Uterus (tissue), 3 donors: ENCODE measurements at regions not wholly inside any gene's neighbourhood (a gene's known extent, or its start where the extent isn't known, plus 50 kb on each side); places are given as distances from the start of the nearest gene placed in this dataset.

ENCODE experiments used
- DNase-seq, 2 donors: peaks; one replicate each; pipeline ENCODE4 v3.0.0-alpha.2; 2019 to 2020
- H3K27ac ChIP-seq, 2 donors: fragments of 200-600 bp; sonication (generic); 1 replicate in 1 of 2; 2 replicates in 1 of 2; pipeline ENCODE4 v1.5.1; 2016 to 2018
- H3K27me3 ChIP-seq, 2 donors: fragments of 200-600 bp; sonication (generic); one replicate each; pipeline ENCODE4 v1.5.1; 2018 to 2019; ENCODE audit warnings: control low read depth in 1 of 2
- H3K36me3 ChIP-seq, 2 donors: fragments of 200-600 bp; sonication (generic); one replicate each; pipeline ENCODE4 v1.5.1; 2019; ENCODE audit warnings: control low read depth in 1 of 2
- H3K4me1 ChIP-seq, 2 donors: fragments of 200-600 bp; sonication (generic); one replicate each; pipeline ENCODE4 v1.5.1; 2018 to 2019; ENCODE audit warnings: control low read depth in 1 of 2
- H3K4me3 ChIP-seq, 2 donors: fragments of 200-600 bp; sonication (generic); 1 replicate in 1 of 2; 2 replicates in 1 of 2; pipeline ENCODE4 v1.5.1; 2018 to 2019; ENCODE audit warnings: mild to moderate bottlenecking in 1 of 2
- H3K9me3 ChIP-seq, 2 donors: fragments of 200-600 bp; sonication (generic); one replicate each; pipeline ENCODE4 v1.5.1; 2019; ENCODE audit warnings: control low read depth in 1 of 2
- CTCF ChIP-seq, 4 experiments: fragments of 200-600 bp in 2 of 4; fragments of 450-650 bp in 2 of 4; sonication (generic) in 2 of 4; IDR thresholded peaks; one replicate each; pipeline ENCODE4 v1.5.1; 2016 to 2019; ENCODE audit warnings: antibody characterized with exemption in 4 of 4, mild to moderate bottlenecking in 2 of 4, moderate library complexity in 1 of 4
- POLR2A ChIP-seq, 2 donors: fragments of 450-650 bp; IDR thresholded peaks; one replicate each; pipeline ENCODE4 v1.6.1; 2016; ENCODE audit warnings: antibody characterized with exemption in 2 of 2, mild to moderate bottlenecking in 1 of 2, moderate library complexity in 1 of 2
- intact Hi-C: fragments of 100-400 bp; cut with DNase I; formaldehyde crosslinking; loops from one replicate; pipeline ENCODE4 v1.15.1; 2023; ENCODE audit warnings: low total_unique reads
- donor health status: DM: yes; HTN: yes; CAD: no.

- intact Hi-C loops = no loop called here
- no peak for DNase-seq
- H3K27ac ChIP-seq = no peak overlapping the region
- H3K4me1 ChIP-seq = no peaks in the 10 kb centered on the region
- H3K9me3 ChIP-seq = no peaks in the 10 kb centered on the region
- no peaks in the 10 kb centered on the region for H3K27me3 ChIP-seq
- TF ChIP-seq CTCF (IDR thresholded peaks at IDR 0.05) = no peak
- no peak for TF ChIP-seq POLR2A (IDR thresholded peaks at IDR 0.05)
- H3K36me3 ChIP-seq = no peaks in the 10 kb centered on the region
- H3K4me3 ChIP-seq = no peak overlapping the region
These were observed 220.3 kb downstream of the EN1 start for GRCh38 chr2:118627156-118627555.

- Histone ChIP-seq H3K36me3 (no peaks in the 10 kb centered on the region), H3K4me3 (no peak overlapping the region), H3K9me3 (no peaks in the 10 kb centered on the region), H3K4me1 (no peaks in the 10 kb centered on the region), H3K27ac (no peak overlapping the region), H3K27me3 (no peaks in the 10 kb centered on the region)
- intact Hi-C loops = no loop called here
- no peak for TF ChIP-seq POLR2A (IDR thresholded peaks at IDR 0.05)
- TF ChIP-seq CTCF (IDR thresholded peaks at IDR 0.05) = no peak
- no peak for DNase-seq
These were observed 224.5 kb downstream of the EN1 start for GRCh38 chr2:118622913-118623312.

- no peak for DNase-seq
- H3K27ac ChIP-seq = no peak overlapping the region
- intact Hi-C loops = no loop called here
- no peaks in the 10 kb centered on the region for H3K9me3 ChIP-seq
- no peak for TF ChIP-seq CTCF (IDR thresholded peaks at IDR 0.05)
- no peak for TF ChIP-seq POLR2A (IDR thresholded peaks at IDR 0.05)
- no peaks in the 10 kb centered on the region for H3K4me1 ChIP-seq
- no peak overlapping the region for H3K4me3 ChIP-seq
- no peaks in the 10 kb centered on the region for H3K27me3 ChIP-seq
- H3K36me3 ChIP-seq = no peaks in the 10 kb centered on the region
These were observed 225.3 kb downstream of the EN1 start for GRCh38 chr2:118622108-118622507.

- H3K36me3 ChIP-seq = no peaks in the 10 kb centered on the region
- H3K27ac ChIP-seq = no peak overlapping the region
- no peaks in the 10 kb centered on the region for H3K4me1 ChIP-seq
- TF ChIP-seq CTCF (IDR thresholded peaks at IDR 0.05) (no peak), POLR2A (IDR thresholded peaks at IDR 0.05) (no peak)
- no peaks in the 10 kb centered on the region for H3K9me3 ChIP-seq
- intact Hi-C loops = no loop called here
- no peaks in the 10 kb centered on the region for H3K27me3 ChIP-seq
- no peak overlapping the region for H3K4me3 ChIP-seq
- DNase-seq = no peak
These were observed 229.2 kb downstream of the EN1 start for GRCh38 chr2:118618279-118618678.

- no peaks in the 10 kb centered on the region for H3K9me3 ChIP-seq
- no peak for DNase-seq
- no peak for TF ChIP-seq CTCF (IDR thresholded peaks at IDR 0.05)
- no peak overlapping the region for H3K27ac ChIP-seq
- no peak overlapping the region for H3K4me3 ChIP-seq
- no peaks in the 10 kb centered on the region for H3K27me3 ChIP-seq
- no peaks in the 10 kb centered on the region for H3K4me1 ChIP-seq
- intact Hi-C loops = no loop called here
- H3K36me3 ChIP-seq = no peaks in the 10 kb centered on the region
These were observed 231.0 kb downstream of the EN1 start for GRCh38 chr2:118616432-118616831.
